GM21447 (cell line): ENCODE measurements at regions not wholly inside any gene's neighbourhood (a gene's known extent, or its start where the extent isn't known, plus 50 kb on each side); places are given as distances from the start of the nearest gene placed in this dataset.
"Not testable (repeated sequence)": the region's sequence is repeated elsewhere in the genome, so short reads cannot be mapped to it uniquely, and the experiment has no call there.

Source experiments
- ATAC-seq: cut with Tn5 transposase; IDR thresholded peaks from one replicate; pipeline ENCODE4 v1.9.1; 2021; ENCODE audit not compliant: unreplicated experiment

GRCh38 chr1:198809247-198809646, 170.4 kb downstream of the PTPRC start:
- no peak for ATAC-seq

GRCh38 chr1:198811449-198811848, 172.6 kb downstream of the PTPRC start:
- ATAC-seq, result no peak

- ATAC-seq, result no peak
These were observed 184.8 kb downstream of the PTPRC start for GRCh38 chr1:198823626-198824025.

- no peak for ATAC-seq
These were observed 186.4 kb downstream of the PTPRC start for GRCh38 chr1:198825254-198825653.

GRCh38 chr1:198829356-198829755, 190.5 kb downstream of the PTPRC start:
- ATAC-seq, result no peak

GRCh38 chr1:198829944-198830343, 191.1 kb downstream of the PTPRC start:
- no peak for ATAC-seq

- no peak for ATAC-seq
These were observed 191.6 kb downstream of the PTPRC start for GRCh38 chr1:198830412-198830811.

GRCh38 chr1:198833706-198834503, 195.1 kb downstream of the PTPRC start:
- ATAC-seq, result no peak

DNA sequence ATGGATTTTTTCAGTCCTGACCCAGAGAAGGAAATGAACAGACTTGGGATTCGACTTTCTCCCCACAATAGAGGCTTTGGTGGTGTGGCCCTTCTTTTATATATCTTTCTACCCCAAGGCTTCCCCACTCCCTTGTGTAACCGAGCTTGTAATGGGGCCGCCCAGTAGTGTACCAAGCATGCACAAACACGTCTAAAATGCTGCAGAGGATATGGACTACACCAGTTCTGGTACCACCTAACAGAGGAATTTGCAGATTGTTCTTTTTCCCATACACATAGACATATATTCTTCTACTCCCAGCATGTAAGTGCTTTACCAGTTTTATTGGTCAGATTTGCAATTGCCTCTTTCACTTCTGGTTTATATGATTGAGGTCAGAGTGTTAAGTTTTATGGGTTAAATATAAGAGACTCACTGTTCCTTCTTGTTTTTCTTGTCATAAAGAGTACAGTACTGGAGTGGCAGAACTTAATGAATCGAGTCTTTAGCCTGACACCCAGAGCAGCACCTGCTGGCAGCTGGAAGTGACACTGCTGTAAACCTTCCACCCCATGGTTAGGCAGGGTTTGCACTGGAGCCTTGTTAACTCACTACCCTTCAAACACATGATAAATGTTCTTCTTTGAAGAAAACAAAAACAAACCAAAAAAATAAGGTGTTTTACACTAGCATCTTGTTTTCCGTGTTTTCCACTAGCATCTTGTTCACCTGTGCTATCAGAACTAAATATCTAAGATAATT, 198.6 kb downstream of the PTPRC start:
- ATAC-seq, result no peak

GRCh38 chr1:198838022-198838342, 199.1 kb downstream of the PTPRC start:
- no peak for ATAC-seq

GRCh38 chr1:198841477-198841876, 202.6 kb downstream of the PTPRC start:
- no peak for ATAC-seq

DNA sequence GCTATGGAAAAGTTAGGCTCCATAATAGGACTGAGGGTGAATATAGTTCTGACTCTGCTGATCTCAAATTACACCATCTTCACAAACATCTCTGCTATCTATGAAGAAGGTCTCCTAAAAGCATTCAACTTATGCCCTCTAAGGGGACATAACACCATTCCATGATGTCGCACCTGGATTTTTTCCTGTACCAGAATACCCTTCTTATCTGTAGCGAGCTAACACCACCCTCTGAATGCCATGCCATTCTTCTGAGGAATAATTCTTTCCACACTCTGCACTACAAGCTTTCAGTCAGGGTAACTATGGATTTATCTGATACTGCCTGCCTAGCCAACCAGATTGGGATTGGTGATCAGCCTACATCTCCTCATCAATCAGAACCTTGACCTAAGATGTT, 203.8 kb downstream of the PTPRC start:
- ATAC-seq, result no peak

- no peak for ATAC-seq
These were observed 206.4 kb downstream of the PTPRC start for GRCh38 chr1:198845271-198845670.

DNA sequence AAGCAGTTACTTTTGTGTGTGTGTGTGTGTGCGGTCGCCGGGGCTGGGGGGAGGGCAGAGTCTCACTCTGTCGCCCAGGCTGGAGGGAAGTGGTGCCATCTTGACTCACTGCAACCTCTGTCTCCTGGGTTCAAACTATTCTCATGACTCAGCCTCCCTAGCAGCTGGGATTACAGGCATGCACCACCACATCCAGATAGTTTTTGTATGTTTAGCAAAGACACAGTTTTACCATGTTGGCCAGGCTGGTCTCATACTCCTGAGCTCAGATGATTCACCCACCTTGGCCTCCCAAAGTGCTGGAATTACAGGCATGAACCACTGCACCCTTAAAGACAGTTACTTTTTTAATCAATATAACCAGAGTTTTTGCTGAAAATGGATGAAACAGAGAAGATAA, 207.0 kb downstream of the PTPRC start:
- no peak for ATAC-seq

DNA sequence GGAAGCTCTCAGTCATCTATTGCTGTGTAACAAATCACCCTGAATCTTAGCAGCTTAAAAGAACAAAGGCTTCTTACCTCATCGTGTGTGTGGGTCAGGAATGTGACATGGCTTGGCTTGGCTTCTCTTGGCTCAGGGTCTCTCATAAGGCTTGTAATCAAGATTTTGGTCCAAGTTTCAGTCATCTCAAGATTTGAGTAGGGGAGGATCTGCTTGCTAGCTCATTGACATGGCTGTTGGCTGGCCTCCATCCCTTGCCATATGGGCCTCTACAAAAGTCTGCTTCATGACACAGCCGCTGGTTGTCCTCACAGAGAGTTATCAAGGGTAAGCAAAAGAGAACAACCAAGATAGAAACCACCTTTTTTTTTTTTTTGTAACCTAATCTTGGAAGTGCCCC, 207.7 kb downstream of the PTPRC start:
- no peak for ATAC-seq

DNA sequence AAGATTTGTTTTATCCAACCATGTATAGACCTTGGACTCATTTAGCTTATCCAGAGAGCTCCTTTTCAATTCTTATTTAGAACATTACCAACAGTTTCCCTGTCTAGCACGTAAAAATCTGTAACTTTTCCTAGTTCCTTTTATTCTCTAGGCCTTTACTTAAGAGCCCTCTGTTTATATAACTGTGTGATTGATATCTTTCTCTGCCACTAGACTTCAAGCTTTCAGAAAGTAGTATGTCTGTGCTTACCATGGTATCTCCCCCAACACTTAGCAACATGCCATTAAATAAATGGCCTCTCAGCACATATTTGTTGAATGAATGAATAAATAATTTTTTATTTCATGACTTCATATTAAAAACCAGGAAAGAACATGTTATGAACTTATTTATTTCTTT, 209.4 kb downstream of the PTPRC start:
- ATAC-seq, result no peak

DNA sequence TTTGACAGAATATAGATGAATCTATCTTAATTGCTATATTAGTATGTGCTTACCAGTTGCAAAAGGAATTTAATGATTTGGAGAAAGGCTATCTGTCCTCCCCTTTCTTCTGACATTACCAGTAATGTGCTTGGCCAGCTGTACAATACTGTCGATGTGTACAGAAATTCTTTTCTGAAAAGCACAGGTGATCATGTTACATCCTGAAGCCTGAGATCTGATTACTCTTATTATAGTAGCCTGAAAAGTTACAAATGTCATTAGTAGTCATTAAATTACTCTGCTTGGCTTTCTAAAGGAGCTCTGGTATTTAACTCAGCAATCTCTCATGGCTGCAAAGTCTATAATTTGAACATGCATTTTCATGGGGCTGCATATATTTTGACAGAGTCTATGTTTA, 209.8 kb downstream of the PTPRC start:
- ATAC-seq, result no peak

- ATAC-seq, result no peak
These were observed 210.3 kb downstream of the PTPRC start for GRCh38 chr1:198849093-198849492.

DNA sequence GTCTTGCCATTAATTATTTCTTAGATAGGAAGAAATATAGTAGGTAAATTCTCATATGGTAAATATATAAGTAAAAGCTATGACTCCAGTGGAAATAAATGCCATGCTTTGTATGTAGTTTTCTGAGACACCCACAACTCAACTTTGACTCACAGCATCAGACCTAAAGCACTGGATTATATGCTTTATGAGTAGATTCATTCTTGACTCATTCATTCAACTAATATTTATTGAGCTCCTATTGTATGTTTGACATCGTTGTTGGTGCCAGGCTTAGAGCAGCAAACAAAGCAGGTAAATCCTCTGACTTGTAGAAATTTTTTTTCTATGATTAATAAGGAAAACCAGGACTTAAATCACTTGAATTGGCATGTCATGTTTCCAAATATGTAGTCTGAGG, 211.4 kb downstream of the PTPRC start:
- ATAC-seq, result no peak

GRCh38 chr1:198850966-198851365, 212.1 kb downstream of the PTPRC start:
- ATAC-seq, result not testable (repeated sequence)

DNA sequence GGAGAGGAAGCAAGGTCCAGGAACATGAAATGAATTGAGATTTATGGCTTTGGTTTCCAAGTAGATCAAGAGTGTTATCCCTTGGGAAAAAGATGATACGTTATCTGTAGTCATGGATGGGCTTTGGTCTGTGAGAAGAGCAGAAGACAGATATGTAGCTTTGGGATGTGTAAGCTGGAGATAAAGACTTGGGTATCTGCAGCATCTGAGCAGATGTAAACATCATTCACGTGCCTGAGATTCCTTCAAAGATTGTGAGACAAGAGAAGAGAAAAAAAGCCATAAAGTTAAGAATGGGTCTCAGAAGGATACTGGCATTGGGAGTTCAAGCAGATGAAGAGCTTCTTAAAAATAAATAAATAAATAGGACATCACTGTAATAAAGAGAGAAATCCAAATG, 217.8 kb downstream of the PTPRC start:
- no peak for ATAC-seq

DNA sequence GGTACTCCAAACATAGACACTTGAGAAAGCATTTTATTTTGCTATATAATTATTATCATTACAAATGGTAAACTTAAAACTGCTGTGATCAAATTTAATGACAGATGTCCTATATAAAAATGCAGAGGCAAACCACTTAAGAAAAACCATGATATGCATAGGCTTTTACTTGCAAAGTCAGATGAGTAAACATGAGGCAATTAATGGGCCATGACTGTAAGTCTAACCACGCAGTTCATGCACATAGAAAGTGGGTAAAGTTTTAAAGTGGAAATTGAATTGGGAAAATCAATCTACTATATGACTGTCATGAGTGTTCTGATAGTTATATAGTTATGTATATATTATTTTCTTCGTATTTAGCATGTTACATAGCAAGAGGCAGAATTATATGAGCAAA, 219.2 kb downstream of the PTPRC start:
- ATAC-seq, result no peak

DNA sequence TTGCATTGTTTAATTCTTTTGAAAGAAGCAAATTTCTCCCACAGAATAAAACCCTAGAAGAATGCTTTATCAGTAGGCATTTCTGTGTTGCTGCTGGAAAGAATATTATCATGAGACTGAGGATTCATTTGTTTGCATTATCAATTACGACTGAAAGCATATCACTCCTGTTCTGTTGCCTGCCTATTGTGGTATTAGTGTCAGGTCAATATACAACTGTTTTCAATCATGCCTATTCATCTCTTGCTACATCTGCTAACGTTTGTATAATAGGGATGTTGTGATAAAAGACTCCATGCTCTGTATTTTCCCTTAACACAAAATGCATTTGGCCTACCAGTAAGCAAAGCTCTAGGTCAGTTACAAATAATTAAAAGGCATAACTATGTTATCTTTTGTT, 221.5 kb downstream of the PTPRC start:
- no peak for ATAC-seq
